GM12873 (cell line): ENCODE measurements at regions not wholly inside any gene's neighbourhood (a gene's known extent, or its start where the extent isn't known, plus 50 kb on each side); places are given as distances from the start of the nearest gene placed in this dataset.

ENCODE experiments used
- CTCF ChIP-seq: IDR thresholded peaks from 2 replicates; pipeline ENCODE4 v1.5.1; 2012; ENCODE audit warnings: low read depth, mild to moderate bottlenecking, moderate library complexity, low read length, control low read depth; ENCODE audit not compliant: insufficient read depth; ENCODE audit errors: missing control alignments

DNA sequence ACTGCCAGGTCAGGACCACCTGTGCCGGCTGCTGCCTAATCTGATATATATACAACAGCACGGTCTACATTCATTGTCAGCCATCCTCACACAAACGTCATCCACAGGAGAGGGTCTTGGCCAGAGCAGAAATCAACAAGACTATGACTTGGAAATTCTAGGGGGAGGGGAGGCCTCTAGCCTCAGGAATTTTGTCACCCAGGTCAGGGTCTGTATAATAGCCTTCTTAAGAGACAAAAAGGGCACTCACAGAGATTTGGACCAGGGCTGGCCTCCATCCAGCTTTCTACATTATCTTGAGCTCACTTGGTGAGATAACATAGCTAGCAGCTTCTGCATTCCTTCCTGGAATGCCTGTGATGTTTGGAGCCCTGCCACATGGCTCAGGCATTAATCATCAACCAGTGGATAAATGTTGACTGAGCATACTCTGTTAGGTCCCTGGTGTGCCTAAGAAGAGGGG is 50.4 kb upstream of the CTIF start:
- TF ChIP-seq CTCF = no peak

DNA sequence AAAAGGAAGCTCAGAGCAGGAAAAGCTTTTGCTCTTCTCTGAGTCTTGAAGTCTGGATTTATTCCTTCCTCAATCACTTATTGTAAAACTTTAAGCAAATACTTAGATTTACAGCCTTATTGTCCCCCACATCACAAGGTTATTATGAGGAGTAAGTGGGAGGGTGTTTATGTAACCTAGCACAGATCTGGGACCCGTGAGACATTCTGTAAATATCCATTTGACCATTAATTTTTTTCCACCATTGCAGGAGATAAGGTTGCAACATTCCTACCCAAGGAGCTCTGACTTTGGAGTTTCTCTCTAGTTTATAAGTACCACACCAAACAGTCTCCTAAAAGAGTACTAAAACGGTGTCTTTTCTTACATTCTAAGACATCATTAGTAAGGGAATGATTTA is 52.1 kb upstream of the CTIF start:
- no peak for TF ChIP-seq CTCF

DNA sequence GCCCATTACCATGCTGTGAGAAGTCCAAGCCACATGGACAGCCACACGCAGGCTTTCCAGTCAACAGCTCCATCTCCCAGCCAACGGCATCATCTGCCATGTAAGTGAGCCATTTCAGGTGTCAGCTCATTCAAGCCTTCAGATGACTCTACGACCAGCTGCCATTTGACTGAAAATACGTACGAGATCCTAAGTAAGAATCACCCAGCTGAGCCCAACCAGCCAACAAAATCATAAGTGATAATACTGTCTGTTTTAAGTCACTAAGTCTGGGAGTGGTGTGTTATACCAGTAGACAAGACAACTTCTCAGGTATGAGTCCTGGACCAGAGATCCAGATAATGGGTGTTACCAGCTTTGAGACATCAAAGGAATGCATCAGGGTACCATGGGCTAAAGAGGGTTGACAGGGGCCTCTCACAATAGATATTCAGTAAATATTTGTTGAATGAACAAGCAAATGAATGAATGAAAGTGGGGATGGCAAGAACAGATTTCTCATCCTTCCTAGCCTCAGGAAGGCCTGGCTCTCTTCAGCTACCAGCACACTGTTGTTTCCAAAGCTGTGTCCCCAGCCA is 52.9 kb upstream of the CTIF start:
- TF ChIP-seq CTCF = no peak

GRCh38 chr18:48481092-48481491 is 57.7 kb upstream of the CTIF start:
- no peak for TF ChIP-seq CTCF

GRCh38 chr18:48479531-48479930 is 59.3 kb upstream of the CTIF start:
- TF ChIP-seq CTCF = no peak

- TF ChIP-seq CTCF = no peak
Measured at GRCh38 chr18:48477348-48477747, 61.5 kb upstream of the CTIF start.

- no peak for TF ChIP-seq CTCF
Measured at GRCh38 chr18:48476550-48476917, 62.3 kb upstream of the CTIF start.
